IPS DF 6.9 (cell line): ENCODE measurements at regions not wholly inside any gene's neighbourhood (a gene's known extent, or its start where the extent isn't known, plus 50 kb on each side); places are given as distances from the start of the nearest gene placed in this dataset.

Experiments used
- DNase-seq: peaks from one replicate; pipeline ENCODE4 v3.0.0-alpha.2; 2013; ENCODE audit warnings: low read depth, low spot score
- H3K27ac ChIP-seq: one replicate; pipeline ENCODE4 v1.5.1; 2013; ENCODE audit warnings: low read length, control low read depth
- H3K27me3 ChIP-seq: 2 replicates; pipeline ENCODE4 v1.6.1; 2013; ENCODE audit warnings: mild to moderate bottlenecking, low read length; ENCODE audit not compliant: control insufficient read depth, insufficient read depth
- H3K36me3 ChIP-seq: 2 replicates; pipeline ENCODE4 v1.6.1; 2013; ENCODE audit warnings: low read length; ENCODE audit not compliant: control insufficient read depth, insufficient read depth
- H3K4me1 ChIP-seq: 2 replicates; pipeline ENCODE4 v1.6.1; 2013; ENCODE audit warnings: low read length; ENCODE audit not compliant: control insufficient read depth, insufficient read depth
- H3K4me3 ChIP-seq: 2 replicates; pipeline ENCODE4 v1.5.1; 2013; ENCODE audit warnings: mild to moderate bottlenecking, low read length
- H3K9me3 ChIP-seq: 2 replicates; pipeline ENCODE4 v1.6.1; 2013; ENCODE audit warnings: low read length, inconsistent platforms; ENCODE audit not compliant: control insufficient read depth, insufficient read depth
- WGBS: extraction: QIAGEN DNeasy Blood & Tissue Kit; methylation state at CpG from one replicate; pipeline ENCODE4 v1.1.7; 2013; ENCODE audit warnings: mixed read lengths, missing lambda C conversion rate; ENCODE audit not compliant: insufficient read length, insufficient coverage; 5-methylcytosine and 5-hydroxymethylcytosine counted together

GRCh38 chr9:118957585-118957984, 411.6 kb downstream of the BRINP1 start:
- Histone ChIP-seq H3K4me3 (no peak overlapping the region), H3K36me3 (no peaks in the 10 kb centered on the region), H3K27me3 (no peaks in the 10 kb centered on the region), H3K4me1 (no peaks in the 10 kb centered on the region), H3K9me3 (no peaks in the 10 kb centered on the region), H3K27ac (no peak overlapping the region)
- no peak for DNase-seq
- no CpG with 5 or more reads among the region's 3 CpGs for WGBS

DNA sequence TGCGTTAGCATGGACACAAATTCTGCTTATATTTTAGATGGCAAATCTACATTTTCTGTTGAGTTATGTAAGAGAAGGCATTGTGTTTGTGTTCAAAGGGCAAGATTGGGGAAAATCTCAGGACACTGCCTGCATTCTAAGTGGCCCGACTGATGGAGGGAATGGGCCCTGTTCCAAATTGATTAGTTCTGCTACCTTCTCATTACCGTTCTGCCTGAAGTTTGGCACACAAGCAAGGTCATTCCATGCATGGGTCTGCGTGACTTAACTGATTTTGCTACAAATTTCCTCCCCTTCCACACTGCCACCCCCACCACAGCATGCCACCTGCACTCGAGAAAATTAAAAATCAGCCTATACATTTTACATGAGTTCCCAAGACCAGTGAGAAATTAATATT, 409.9 kb downstream of the BRINP1 start:
- H3K9me3 ChIP-seq, result no peaks in the 10 kb centered on the region
- no peak overlapping the region for H3K4me3 ChIP-seq
- WGBS, result no CpG with 5 or more reads among the region's 5 CpGs
- H3K27me3 ChIP-seq, result no peaks in the 10 kb centered on the region
- no peaks in the 10 kb centered on the region for H3K36me3 ChIP-seq
- no peak for DNase-seq
- H3K4me1 ChIP-seq, result no peaks in the 10 kb centered on the region
- no peak overlapping the region for H3K27ac ChIP-seq

DNA sequence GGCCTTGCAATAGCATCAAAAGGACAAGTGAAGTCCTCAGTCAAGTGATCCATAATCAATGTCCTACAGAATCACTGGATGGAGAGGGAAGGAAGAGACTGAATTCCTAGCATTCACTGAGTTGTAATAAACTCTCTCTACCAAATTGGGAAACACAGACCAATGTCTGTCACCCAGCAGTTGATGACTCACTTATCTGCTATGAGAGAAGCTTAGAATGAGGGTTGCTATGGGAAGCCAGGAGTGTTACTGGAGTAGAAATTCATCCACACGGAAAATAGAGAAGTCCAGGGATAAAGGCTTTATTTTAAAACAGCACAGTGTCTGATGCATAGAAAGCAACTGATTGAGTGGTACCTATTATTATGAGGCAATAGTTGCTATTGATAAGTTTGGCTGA, 407.4 kb downstream of the BRINP1 start:
- peak; percentile 13 for DNase-seq

GRCh38 chr9:118962426-118962825, 406.8 kb downstream of the BRINP1 start:
- DNase-seq, result no peak
- Histone ChIP-seq H3K4me1 (no peaks in the 10 kb centered on the region), H3K27ac (no peak overlapping the region), H3K9me3 (no peaks in the 10 kb centered on the region), H3K4me3 (no peak overlapping the region), H3K27me3 (no peaks in the 10 kb centered on the region), H3K36me3 (no peaks in the 10 kb centered on the region)
- WGBS, result no CpG with 5 or more reads among the region's 3 CpGs

More for the DNA sequence above, 407.4 kb downstream of the BRINP1 start:
- Histone ChIP-seq H3K27me3 (no peaks in the 10 kb centered on the region), H3K36me3 (no peaks in the 10 kb centered on the region), H3K4me3 (no peak overlapping the region), H3K4me1 (no peaks in the 10 kb centered on the region), H3K27ac (no peak overlapping the region), H3K9me3 (no peaks in the 10 kb centered on the region)
- no CpG with 5 or more reads among the region's 1 CpG for WGBS

- Histone ChIP-seq H3K9me3 (no peaks in the 10 kb centered on the region), H3K4me1 (no peaks in the 10 kb centered on the region), H3K4me3 (no peak overlapping the region), H3K27ac (no peak overlapping the region), H3K36me3 (no peaks in the 10 kb centered on the region), H3K27me3 (no peaks in the 10 kb centered on the region)
- WGBS, result no CpG with 5 or more reads among the region's 2 CpGs
- no peak for DNase-seq
Measured at GRCh38 chr9:118963674-118964073, 405.6 kb downstream of the BRINP1 start.

- Histone ChIP-seq H3K27me3 (no peaks in the 10 kb centered on the region), H3K9me3 (no peaks in the 10 kb centered on the region), H3K27ac (no peak overlapping the region), H3K4me1 (no peaks in the 10 kb centered on the region), H3K4me3 (no peak overlapping the region), H3K36me3 (no peaks in the 10 kb centered on the region)
- WGBS, result no CpG with 5 or more reads among the region's 3 CpGs
- DNase-seq, result no peak
Measured at GRCh38 chr9:118967901-118968300, 401.3 kb downstream of the BRINP1 start.

DNA sequence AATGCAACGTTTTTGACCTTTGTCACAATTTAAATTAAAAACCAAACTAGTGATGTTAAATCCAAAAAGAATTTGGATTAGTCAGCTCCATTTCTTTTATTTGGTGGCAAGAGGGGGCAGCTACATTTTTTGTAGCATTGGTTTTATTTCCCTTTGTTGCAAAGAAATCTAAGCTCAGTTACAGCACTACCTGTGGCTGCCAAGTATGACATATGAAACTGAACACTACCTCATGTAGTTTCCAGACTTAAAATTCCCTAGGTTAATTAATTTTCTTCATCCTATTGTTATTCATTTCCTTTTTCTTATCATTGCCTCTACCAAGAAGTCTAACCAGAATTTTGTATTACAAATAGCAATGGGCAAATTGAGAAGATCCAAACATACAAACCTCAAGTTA, 393.5 kb downstream of the BRINP1 start:
- Histone ChIP-seq H3K4me3 (no peak overlapping the region), H3K36me3 (no peaks in the 10 kb centered on the region), H3K4me1 (no peaks in the 10 kb centered on the region), H3K9me3 (no peaks in the 10 kb centered on the region), H3K27ac (no peak overlapping the region), H3K27me3 (no peaks in the 10 kb centered on the region)
- no peak for DNase-seq
- WGBS, result no CpG with 5 or more reads among the region's 1 CpG

- no peaks in the 10 kb centered on the region for H3K36me3 ChIP-seq
- no CpG with 5 or more reads among the region's 2 CpGs for WGBS
- H3K4me1 ChIP-seq, result no peaks in the 10 kb centered on the region
- no peak overlapping the region for H3K4me3 ChIP-seq
- no peaks in the 10 kb centered on the region for H3K27me3 ChIP-seq
- DNase-seq, result no peak
- H3K9me3 ChIP-seq, result no peaks in the 10 kb centered on the region
- H3K27ac ChIP-seq, result no peak overlapping the region
Measured at GRCh38 chr9:118976160-118976559, 393.1 kb downstream of the BRINP1 start.

- no peaks in the 10 kb centered on the region for H3K9me3 ChIP-seq
- no peaks in the 10 kb centered on the region for H3K36me3 ChIP-seq
- no peak for DNase-seq
- no peaks in the 10 kb centered on the region for H3K27me3 ChIP-seq
- H3K4me1 ChIP-seq, result no peaks in the 10 kb centered on the region
- H3K4me3 ChIP-seq, result no peak overlapping the region
- no peak overlapping the region for H3K27ac ChIP-seq
- no CpG with 5 or more reads among the region's 1 CpG for WGBS
Measured at GRCh38 chr9:118984607-118985006, 384.6 kb downstream of the BRINP1 start.

DNA sequence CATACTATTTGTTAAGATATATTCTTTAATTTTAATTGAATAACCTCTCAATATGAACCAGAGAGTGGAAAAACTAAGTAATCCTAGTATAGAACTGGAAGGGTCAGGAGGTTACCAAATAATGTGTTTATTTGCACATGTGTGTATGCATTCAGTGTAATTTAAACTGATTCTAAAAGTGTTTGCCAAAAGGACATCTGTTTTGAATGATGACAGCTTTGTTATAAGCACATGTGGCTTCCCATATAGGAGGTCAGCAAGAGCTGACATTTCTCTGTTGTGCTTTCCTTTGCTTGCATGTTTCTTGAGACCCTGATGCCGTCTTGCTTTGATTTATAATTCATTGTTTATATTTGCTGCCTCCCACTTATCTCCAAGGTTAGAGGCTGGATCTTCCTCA, 383.4 kb downstream of the BRINP1 start:
- Histone ChIP-seq H3K4me3 (no peak overlapping the region), H3K36me3 (no peaks in the 10 kb centered on the region), H3K4me1 (no peaks in the 10 kb centered on the region), H3K27me3 (no peaks in the 10 kb centered on the region), H3K27ac (no peak overlapping the region), H3K9me3 (no peaks in the 10 kb centered on the region)
- DNase-seq, result no peak
- WGBS, result no CpG with 5 or more reads among the region's 1 CpG

DNA sequence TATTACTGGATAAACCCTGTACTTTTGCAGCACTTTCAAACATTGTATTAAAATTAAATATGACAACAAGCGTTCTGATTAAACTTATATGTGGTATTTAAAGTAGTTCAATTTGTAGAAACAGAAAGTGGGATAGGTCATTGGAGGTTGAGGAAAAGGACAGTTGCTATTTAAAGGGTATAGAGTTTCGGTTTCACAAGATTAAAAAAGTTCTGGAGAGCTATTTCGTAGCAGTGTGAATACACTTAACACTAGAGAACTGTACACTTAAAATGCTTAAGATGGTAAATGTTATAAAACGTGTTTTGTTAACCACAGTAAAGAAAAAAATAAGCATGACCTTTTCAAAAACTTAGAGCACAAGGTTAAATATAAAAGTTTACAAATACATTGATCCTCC, 382.1 kb downstream of the BRINP1 start:
- Histone ChIP-seq H3K9me3 (no peaks in the 10 kb centered on the region), H3K36me3 (no peaks in the 10 kb centered on the region), H3K27ac (no peak overlapping the region), H3K4me1 (no peaks in the 10 kb centered on the region), H3K4me3 (no peak overlapping the region), H3K27me3 (no peaks in the 10 kb centered on the region)
- WGBS, result no CpG with 5 or more reads among the region's 4 CpGs
- no peak for DNase-seq
